Smooth muscle cell (in vitro differentiated cells): ENCODE measurements at regions not wholly inside any gene's neighbourhood (a gene's known extent, or its start where the extent isn't known, plus 50 kb on each side); places are given as distances from the start of the nearest gene placed in this dataset.

Source experiments
- DNase-seq: peaks from one replicate; lab custom pipeline; 2025; ENCODE audit not compliant: unreplicated experiment; lab: John Stamatoyannopoulos, UW
- H2AFZ ChIP-seq: fragments of 200-600 bp; sonication (generic); 2 replicates; pipeline ENCODE4 v1.6.0; 2016; ENCODE audit warnings: antibody characterized with exemption, low read depth, mild to moderate bottlenecking
- H3F3A ChIP-seq: fragments of 200-600 bp; sonication (generic); 2 replicates; pipeline ENCODE4 v1.6.0; 2017; ENCODE audit warnings: antibody characterized with exemption, low read depth
- H3K27ac ChIP-seq: fragments of 200-600 bp; sonication (generic); 2 replicates; pipeline ENCODE4 v1.5.1; 2016; ENCODE audit warnings: low read depth, mild to moderate bottlenecking
- H3K27me3 ChIP-seq: fragments of 200-600 bp; sonication (generic); 2 replicates; pipeline ENCODE4 v1.6.1; 2016; ENCODE audit warnings: low read depth, mild to moderate bottlenecking
- H3K36me3 ChIP-seq: fragments of 200-600 bp; sonication (generic); 2 replicates; pipeline ENCODE4 v1.5.1; 2016; ENCODE audit warnings: low read depth
- H3K4me1 ChIP-seq: fragments of 200-600 bp; sonication (generic); 2 replicates; pipeline ENCODE4 v1.5.1; 2016; ENCODE audit warnings: low read depth
- H3K4me2 ChIP-seq: fragments of 200-600 bp; sonication (generic); 2 replicates; pipeline ENCODE4 v1.6.0; 2016; ENCODE audit warnings: mild to moderate bottlenecking
- H3K4me3 ChIP-seq: fragments of 200-600 bp; sonication (generic); 2 replicates; pipeline ENCODE4 v1.5.1; 2016; ENCODE audit warnings: mild to moderate bottlenecking
- H3K79me2 ChIP-seq: fragments of 200-600 bp; sonication (generic); 2 replicates; pipeline ENCODE4 v1.6.0; 2016; ENCODE audit warnings: low read depth, mild to moderate bottlenecking
- H3K9ac ChIP-seq: fragments of 200-600 bp; sonication (generic); 2 replicates; pipeline ENCODE4 v1.6.0; 2016; ENCODE audit warnings: low read depth
- H3K9me3 ChIP-seq: fragments of 200-600 bp; sonication (generic); replicated peaks from 2 replicates; pipeline ENCODE4 v1.5.1; 2016; ENCODE audit warnings: low read depth
- H4K20me1 ChIP-seq: fragments of 200-600 bp; sonication (generic); 2 replicates; pipeline ENCODE4 v1.6.0; 2016; ENCODE audit warnings: low read depth
- WGBS: methylation state at CpG from one replicate; pipeline ENCODE4 v1.1.7; 2016; ENCODE audit warnings: low lambda C conversion rate; 5-methylcytosine and 5-hydroxymethylcytosine counted together
- TF ChIP-seq, protein P1 (sequence below): fragments of 200-600 bp; sonication (generic); IDR thresholded peaks from 2 replicates; pipeline ENCODE4 v1.5.1; 2017; ENCODE audit warnings: borderline replicate concordance, mild to moderate bottlenecking, antibody characterized with exemption; ENCODE audit not compliant: insufficient read depth, poor library complexity, severe bottlenecking

DNA sequence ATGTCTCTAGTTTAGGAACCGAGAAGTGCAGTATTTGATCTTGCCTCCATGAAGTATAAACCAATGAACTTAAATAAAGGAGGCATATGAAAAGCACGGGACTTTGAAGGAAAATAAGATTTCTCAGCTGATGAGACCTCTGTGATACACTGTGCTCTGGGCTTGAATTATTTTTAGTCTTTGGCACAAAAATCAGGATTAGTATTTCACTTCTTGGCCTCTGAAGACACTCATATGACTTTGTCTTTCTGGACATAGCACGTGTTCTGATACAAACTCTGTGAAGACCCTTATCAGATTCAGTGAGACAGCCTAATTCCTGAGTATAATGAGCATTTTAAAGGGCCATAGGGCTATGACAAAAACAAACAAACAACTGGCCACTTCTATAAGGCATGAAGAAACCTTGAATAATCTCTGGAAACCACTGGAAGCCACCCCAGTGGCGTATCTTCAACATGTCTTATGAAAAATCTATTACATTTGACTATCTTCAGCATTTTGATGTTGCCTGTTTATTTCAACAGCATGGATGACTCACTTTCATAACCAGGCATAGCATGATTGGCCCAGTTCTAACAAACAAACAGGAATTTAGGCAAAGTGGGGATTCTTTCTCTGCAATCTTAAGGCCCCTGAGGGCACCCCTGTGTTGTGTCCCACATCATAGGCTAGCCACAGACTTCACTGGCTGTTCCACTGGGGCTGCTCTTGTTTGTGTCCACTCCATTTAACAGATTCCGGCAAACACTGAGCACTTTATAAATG lies 90.3 kb upstream of the ZNF462 start:
- H3K9ac ChIP-seq = no peak overlapping the region
- H3K4me2 ChIP-seq = no peak overlapping the region
- no peaks in the 10 kb centered on the region for H4K20me1 ChIP-seq
- H2AFZ ChIP-seq = peak overlapping the region; percentile 7
- WGBS = 62% methylated on average over 5 of the region's 5 CpGs
- no peaks in the 10 kb centered on the region for H3K79me2 ChIP-seq
- no peak for DNase-seq
- H3K4me1 ChIP-seq = no peaks in the 10 kb centered on the region
- H3F3A ChIP-seq = no peaks in the 10 kb centered on the region
- no peaks in the 10 kb centered on the region for H3K36me3 ChIP-seq
- H3K4me3 ChIP-seq = no peak overlapping the region
- H3K27me3 ChIP-seq = no peaks in the 10 kb centered on the region
- TF ChIP-seq, protein P1, sequence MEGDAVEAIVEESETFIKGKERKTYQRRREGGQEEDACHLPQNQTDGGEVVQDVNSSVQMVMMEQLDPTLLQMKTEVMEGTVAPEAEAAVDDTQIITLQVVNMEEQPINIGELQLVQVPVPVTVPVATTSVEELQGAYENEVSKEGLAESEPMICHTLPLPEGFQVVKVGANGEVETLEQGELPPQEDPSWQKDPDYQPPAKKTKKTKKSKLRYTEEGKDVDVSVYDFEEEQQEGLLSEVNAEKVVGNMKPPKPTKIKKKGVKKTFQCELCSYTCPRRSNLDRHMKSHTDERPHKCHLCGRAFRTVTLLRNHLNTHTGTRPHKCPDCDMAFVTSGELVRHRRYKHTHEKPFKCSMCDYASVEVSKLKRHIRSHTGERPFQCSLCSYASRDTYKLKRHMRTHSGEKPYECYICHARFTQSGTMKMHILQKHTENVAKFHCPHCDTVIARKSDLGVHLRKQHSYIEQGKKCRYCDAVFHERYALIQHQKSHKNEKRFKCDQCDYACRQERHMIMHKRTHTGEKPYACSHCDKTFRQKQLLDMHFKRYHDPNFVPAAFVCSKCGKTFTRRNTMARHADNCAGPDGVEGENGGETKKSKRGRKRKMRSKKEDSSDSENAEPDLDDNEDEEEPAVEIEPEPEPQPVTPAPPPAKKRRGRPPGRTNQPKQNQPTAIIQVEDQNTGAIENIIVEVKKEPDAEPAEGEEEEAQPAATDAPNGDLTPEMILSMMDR = no peak
- H3K27ac ChIP-seq = no peak overlapping the region
- no peaks in the 10 kb centered on the region for H3K9me3 ChIP-seq

DNA sequence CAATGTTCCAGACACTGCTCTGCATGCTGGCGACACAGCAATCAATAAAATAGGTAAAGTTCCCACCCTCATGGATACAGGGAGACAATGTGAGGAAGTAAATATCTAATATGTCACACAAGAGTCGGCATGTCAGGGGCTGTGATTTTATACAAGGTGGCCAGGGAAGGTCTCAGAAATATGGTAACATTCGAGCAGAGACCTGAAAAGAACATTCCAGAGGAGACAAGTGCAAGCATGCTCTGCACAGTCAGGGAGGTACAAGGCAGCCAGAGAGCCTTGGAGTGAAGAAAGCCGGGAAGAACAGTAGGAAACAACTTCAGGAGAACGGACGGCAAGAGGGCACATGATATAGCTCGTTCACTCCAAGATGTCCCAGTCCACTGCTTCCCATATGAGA lies 89.2 kb upstream of the ZNF462 start:
- H3K9me3 ChIP-seq = no peaks in the 10 kb centered on the region
- DNase-seq = no peak
- H3F3A ChIP-seq = no peaks in the 10 kb centered on the region
- H2AFZ ChIP-seq = no peak overlapping the region
- no peaks in the 10 kb centered on the region for H4K20me1 ChIP-seq
- no peaks in the 10 kb centered on the region for H3K4me1 ChIP-seq
- no peaks in the 10 kb centered on the region for H3K79me2 ChIP-seq
- H3K27ac ChIP-seq = no peak overlapping the region
- H3K4me2 ChIP-seq = no peak overlapping the region
- H3K9ac ChIP-seq = no peak overlapping the region
- WGBS = 77% methylated on average over 7 of the region's 7 CpGs
- TF ChIP-seq, protein P1 = no peak
- no peak overlapping the region for H3K4me3 ChIP-seq
- no peaks in the 10 kb centered on the region for H3K36me3 ChIP-seq
- H3K27me3 ChIP-seq = no peaks in the 10 kb centered on the region

DNA sequence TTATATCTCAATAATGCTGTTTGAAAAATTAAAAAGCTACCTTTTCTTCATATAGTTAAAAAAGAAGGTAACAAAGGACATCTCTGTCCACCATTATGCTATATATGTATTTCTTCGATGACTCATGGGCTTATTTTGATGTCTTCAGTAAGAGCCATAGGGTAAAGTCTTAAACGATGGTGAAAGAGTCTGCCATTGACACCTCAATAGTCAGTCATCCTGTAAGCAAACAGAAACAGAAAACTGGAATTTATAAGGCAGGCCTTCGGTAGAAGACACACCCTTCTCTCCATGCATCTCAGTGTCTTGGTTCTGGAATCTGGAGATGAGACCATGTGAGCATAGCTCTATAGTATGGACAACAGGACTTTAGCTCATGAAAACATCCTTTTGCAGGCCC lies 87.0 kb upstream of the ZNF462 start:
- Histone ChIP-seq H3K36me3 (no peaks in the 10 kb centered on the region), H3F3A (no peaks in the 10 kb centered on the region), H3K27ac (no peak overlapping the region), H2AFZ (no peak overlapping the region), H3K27me3 (no peaks in the 10 kb centered on the region), H3K4me1 (no peaks in the 10 kb centered on the region), H3K4me2 (no peak overlapping the region), H3K79me2 (no peaks in the 10 kb centered on the region), H3K9ac (no peak overlapping the region), H4K20me1 (no peaks in the 10 kb centered on the region), H3K4me3 (no peak overlapping the region), H3K9me3 (no peaks in the 10 kb centered on the region)
- 78% methylated on average over 3 of the region's 3 CpGs for WGBS
- TF ChIP-seq, protein P1 = no peak
- DNase-seq = no peak

DNA sequence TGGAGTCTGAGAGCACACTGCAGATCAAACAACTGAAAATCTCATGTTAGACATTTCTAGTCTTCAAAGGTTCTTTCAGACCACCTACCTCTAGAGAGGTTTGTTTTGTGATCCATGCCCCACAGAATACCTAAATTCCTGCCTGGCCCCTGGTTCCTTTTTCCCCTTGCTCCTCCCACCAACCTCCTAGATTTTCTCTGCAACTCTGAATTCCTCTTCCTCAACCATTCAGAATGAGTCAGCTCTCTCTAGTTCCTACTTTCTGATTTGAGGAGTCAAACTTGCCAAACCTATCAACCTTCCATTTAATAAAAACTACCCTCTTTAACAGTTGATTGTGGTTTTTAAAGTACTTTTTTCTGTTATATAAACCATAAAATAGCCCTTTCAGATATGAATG lies 83.2 kb upstream of the ZNF462 start:
- no peak for DNase-seq
- no peak overlapping the region for H3K27ac ChIP-seq
- peak overlapping the region; percentile 17 for H2AFZ ChIP-seq

More for the DNA sequence above, 83.2 kb upstream of the ZNF462 start:
- Histone ChIP-seq H4K20me1 (no peaks in the 10 kb centered on the region), H3K36me3 (no peaks in the 10 kb centered on the region), H3K4me1 (peaks cover 7% of the 10 kb centered on the region), H3K79me2 (no peaks in the 10 kb centered on the region), H3K27me3 (no peaks in the 10 kb centered on the region), H3K9me3 (no peaks in the 10 kb centered on the region), H3K9ac (no peak overlapping the region), H3F3A (no peaks in the 10 kb centered on the region), H3K4me2 (no peak overlapping the region), H3K4me3 (no peak overlapping the region)
- TF ChIP-seq, protein P1 = no peak
